ACHN (cell line): ENCODE measurements at regions not wholly inside any gene's neighbourhood (a gene's known extent, or its start where the extent isn't known, plus 50 kb on each side); places are given as distances from the start of the nearest gene placed in this dataset.
"Not testable (repeated sequence)": the region's sequence is repeated elsewhere in the genome, so short reads cannot be mapped to it uniquely, and the experiment has no call there.

ENCODE experiments used
- DNase-seq: peaks from one replicate; pipeline ENCODE4 v3.0.0-alpha.2; 2015
- in situ Hi-C: cut with HindIII; loops from 2 replicates; pipeline ENCODE4 v1.10.0; 2017; ENCODE audit warnings: low sequenced_read_pairs, low pct_ligation_motif_present, low pct_unique_long_range_greater_than_20kb

- no peak for DNase-seq
- in situ Hi-C loops, result no loop called here
Measured at GRCh38 chr1:29559056-29559455, 322.7 kb downstream of the PTPRU start.

GRCh38 chr1:29557701-29558600, 321.6 kb downstream of the PTPRU start:
- no peak for DNase-seq
- in situ Hi-C loops, result no loop called here

DNA sequence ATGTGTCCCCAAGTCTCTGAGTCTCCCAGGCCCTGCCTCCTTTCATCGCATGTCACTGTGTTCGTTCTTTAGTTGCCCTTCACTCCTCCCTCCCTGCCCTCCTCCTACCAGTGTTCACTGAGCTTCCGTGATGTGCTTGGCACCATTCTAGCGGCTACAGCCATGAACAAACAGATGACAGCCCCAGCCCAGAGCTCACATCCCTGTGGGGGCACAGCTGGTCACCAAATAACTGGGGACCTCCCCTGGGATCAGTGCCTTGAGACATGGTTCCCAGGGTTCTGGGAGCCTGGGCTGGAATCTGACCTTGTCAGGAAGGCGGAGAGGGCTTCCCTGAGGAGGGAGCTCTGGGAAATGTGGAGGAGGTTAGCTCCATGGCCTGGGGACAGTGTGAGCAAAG, 320.7 kb downstream of the PTPRU start:
- no peak for DNase-seq
- in situ Hi-C loops, result no loop called here

DNA sequence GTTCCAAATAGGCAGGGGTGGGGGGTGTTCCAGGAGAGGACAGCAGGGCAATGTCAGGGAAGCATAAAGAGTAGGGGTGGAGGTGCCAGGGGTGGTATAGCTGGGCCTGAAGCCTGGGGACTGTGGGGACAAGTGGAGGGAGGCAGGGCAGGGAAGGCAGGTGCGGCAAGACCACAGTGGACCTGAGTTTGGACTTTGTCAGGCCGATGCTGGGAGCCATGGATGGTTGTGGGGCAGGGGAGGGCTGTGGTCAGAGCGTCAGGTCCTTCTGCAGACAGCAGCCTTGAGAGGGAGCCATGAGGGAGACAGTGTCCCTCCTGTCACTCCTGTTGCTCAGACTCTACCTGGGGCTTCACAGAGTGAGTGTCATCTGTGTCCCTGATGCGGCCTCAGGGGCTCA, 320.3 kb downstream of the PTPRU start:
- DNase-seq, result no peak
- in situ Hi-C loops, result no loop called here

GRCh38 chr1:29555043-29555620, 318.8 kb downstream of the PTPRU start:
- no peak for DNase-seq
- in situ Hi-C loops, result no loop called here

DNA sequence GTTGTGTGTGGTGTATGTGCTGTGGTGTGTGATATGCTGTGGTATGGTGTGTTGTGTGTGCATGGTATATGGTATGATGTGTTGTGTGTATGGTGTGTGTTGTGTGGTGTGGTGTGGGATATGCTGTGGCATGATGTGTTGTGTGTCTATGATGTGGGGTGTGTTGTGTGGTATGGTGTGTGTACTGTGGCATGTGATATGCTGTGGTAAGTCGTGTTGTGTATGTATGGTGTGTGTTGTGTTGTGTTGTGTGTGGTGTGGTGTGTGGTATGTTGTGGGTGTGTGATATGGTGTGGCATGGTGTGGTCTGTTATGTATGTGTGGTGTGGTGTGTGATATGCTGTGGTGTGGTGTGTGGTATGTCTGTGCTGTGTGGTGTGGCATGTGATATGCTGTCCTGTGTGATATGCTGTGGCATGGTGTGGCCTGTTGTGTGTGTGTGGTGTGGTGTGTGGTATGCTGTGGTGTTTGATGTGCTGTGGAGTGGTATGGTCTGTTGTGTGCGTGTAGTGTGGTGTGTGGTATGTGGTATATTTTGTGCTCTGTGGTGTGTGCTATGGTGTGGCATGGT, 318.0 kb downstream of the PTPRU start:
- DNase-seq, result no peak
- in situ Hi-C loops, result no loop called here

- no peak for DNase-seq
- in situ Hi-C loops, result no loop called here
Measured at GRCh38 chr1:29551123-29551936, 315.0 kb downstream of the PTPRU start.

- in situ Hi-C loops, result no loop called here
- no peak for DNase-seq
Measured at GRCh38 chr1:29550119-29550841, 314.0 kb downstream of the PTPRU start.

DNA sequence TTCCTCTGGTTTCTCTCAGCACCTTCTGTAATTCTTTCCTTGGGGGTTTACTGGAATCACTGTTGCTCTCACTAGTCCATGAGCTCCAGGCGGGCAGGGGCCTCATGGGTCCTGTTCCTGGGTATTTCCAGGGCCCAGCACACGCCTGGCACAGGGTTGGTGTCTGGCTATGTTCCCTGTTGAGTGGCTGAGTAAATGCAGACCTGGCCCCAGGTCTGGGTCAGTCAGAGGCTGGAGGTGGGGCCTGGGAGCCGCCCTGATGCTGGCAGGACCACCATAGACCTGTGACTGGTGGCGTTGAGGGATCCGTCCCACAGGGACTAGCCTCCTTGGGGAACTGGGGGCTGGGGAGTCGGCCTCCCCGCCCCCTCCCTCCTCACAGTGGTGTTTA, 313.4 kb downstream of the PTPRU start:
- in situ Hi-C loops, result not testable (repeated sequence)

DNA sequence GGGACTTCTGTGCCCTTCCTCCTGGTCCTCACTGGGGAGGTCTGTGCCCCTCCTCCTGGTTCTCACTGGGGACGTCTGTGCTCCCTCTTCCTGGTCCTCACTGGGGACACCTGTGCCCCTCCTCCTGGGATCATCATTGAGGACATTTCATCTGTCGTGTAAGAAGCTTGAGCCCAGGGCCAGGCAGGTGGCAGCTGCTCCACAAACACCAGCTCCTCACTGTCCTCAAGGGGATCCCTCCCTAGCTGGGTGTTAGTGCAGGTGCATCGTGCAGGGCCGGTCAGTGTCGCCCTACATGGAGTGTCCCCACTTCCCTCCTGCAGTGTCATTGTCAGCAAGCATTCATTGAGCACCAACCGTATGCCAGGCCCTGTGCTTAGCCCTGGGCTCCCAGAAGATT, 312.7 kb downstream of the PTPRU start:
- in situ Hi-C loops, result no loop called here
- DNase-seq, result no peak

More for the DNA sequence above, 313.4 kb downstream of the PTPRU start:
- not testable (repeated sequence) for DNase-seq

DNA sequence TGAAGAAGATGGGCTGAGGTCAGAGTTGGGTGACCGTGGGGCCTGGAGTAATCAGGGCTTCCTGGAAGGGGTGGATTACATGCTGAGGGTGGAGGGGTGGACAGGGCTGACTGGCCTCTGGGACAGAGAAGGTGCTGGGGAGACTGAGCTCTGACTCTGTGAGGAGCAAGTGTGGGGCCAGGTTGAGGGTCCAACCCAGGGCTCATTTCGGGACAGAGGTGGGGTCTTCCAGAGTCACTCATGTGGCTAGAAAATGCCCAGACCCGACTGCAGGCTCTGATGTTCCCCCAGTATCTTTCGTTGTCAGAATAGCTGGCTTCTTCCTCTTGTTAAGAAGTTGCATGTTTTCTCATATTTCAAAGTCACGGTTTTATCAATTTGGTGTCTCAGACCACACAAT, 311.8 kb downstream of the PTPRU start:
- in situ Hi-C loops, result no loop called here
- no peak for DNase-seq

- in situ Hi-C loops, result no loop called here
Measured at GRCh38 chr1:29547300-29547699, 311.0 kb downstream of the PTPRU start.

GRCh38 chr1:29546496-29546895, 310.2 kb downstream of the PTPRU start:
- in situ Hi-C loops, result no loop called here
- no peak for DNase-seq

More at GRCh38 chr1:29547300-29547699, 311.0 kb downstream of the PTPRU start:
- no peak for DNase-seq

DNA sequence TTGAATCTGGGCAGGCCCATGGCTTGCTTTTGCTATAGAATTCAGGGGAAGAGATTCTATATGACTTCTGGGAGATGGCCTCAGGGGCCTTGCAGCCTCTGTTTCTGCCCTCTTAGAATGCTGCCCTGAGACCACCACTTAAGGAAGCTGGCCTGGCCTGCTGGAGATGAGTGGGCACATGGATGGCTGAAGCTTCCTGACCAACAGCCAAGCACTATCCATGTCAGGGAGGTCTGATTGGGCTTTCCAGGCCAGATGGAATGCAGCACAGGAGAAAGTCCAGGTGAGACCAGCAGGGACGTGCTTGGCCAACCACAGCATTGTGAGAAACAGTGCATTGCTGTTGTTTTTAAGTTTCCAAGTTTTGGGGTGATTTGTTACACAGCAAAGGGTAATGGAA, 308.1 kb downstream of the PTPRU start:
- no peak for DNase-seq
- in situ Hi-C loops, result no loop called here

- in situ Hi-C loops, result no loop called here
- no peak for DNase-seq
Measured at GRCh38 chr1:29543586-29543985, 307.3 kb downstream of the PTPRU start.

DNA sequence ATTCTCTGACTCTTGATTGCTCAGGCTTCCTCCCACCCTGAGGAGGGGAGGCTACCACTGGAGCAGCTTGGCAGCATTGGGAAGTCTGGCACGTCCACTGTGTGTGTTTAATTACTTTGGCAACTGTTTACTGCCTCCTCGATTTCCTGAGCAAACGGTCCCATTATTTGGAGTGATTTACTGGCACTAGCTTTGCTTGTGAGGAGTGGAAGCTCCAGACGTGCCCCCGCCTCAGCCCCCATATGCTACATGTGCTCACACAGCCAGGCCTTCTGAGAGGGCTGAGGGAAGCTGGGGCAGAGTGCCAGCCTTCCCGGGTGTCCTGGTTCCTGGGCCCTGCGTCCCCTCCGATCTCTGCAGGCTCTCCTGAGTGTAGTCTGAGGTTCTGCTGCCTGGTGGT, 306.2 kb downstream of the PTPRU start:
- in situ Hi-C loops, result no loop called here
- DNase-seq, result no peak

DNA sequence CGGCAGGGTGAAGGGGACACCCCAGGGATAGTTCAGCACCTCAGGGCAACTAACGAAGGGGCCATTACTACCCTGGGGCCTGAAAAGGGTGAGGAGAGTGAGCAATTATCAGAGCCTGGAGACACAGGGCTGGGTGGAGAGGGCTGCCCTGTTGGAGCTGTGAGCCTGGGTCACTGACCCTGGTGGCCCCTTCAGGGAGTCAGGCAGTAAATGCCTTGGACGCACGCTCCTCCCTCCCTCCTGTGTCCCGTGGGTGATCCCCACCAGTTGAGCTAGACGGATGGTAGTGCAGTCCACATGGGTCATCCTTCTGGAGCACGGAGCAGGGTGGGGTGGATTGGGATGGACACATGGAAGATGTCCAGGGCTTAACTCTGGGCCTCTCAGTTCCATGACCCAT, 305.3 kb downstream of the PTPRU start:
- no peak for DNase-seq
- in situ Hi-C loops, result no loop called here

DNA sequence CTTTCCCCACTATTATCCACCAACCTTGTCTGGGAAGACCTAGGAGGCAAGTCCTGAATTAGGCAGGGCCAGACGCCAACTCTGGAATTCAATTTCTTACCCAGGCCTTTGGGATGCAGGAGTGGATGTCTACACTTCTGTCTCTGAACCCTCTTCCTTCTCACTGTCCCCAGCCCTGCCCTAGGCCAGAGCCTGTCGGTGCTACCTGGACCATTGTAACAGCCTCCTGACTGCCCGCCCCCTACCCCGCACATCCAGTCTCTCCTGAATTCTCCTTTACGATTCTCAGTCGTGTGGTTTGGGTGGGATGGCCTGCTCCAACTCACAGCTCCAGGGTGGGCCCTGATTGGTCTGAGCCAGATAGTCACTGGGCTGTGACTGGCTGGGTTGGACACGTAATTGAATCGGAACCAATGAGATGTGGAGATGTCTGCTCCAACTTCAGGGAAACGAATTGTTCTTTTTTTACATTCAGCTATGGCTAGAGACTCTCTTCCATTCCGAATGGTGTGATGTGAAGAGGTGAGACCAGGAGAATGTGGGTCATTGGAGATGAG, 304.6 kb downstream of the PTPRU start:
- DNase-seq, result no peak
- in situ Hi-C loops, result no loop called here
